Spleen (tissue), 7 donors: ENCODE measurements at regions not wholly inside any gene's neighbourhood (a gene's known extent, or its start where the extent isn't known, plus 50 kb on each side); places are given as distances from the start of the nearest gene placed in this dataset.

ENCODE experiments used
- POLR2A ChIP-seq, 3 donors: fragments of 450-650 bp; IDR thresholded peaks; one replicate each; pipeline ENCODE4 v1.5.1; 2017; ENCODE audit warnings: antibody characterized with exemption in 3 of 3, mild to moderate bottlenecking in 1 of 3
- TF ChIP-seq, protein P1 (sequence below), 11 experiments: fragments of 200-600 bp in 7 of 11; fragments of 450-650 bp in 4 of 11; sonication (generic) in 4 of 11; IDR thresholded peaks in 8 of 11; conservative IDR thresholded peaks in 3 of 11; 1 replicate in 7 of 11; 2 replicates in 4 of 11; pipeline versions ENCODE4 v1.4.0 to v1.8.0; 2016 to 2021; ENCODE audit warnings: antibody characterized with exemption in 11 of 11, inconsistent platforms in 4 of 11, mild to moderate bottlenecking in 1 of 11
- donor health status: DM: no; HTN: no; CAD: no; lungs with moderate emphysema.
- donor health status: DM: no; HTN: no; CAD: no.
- donor health status: DM: no; HTN: no; CAD: no.

DNA sequence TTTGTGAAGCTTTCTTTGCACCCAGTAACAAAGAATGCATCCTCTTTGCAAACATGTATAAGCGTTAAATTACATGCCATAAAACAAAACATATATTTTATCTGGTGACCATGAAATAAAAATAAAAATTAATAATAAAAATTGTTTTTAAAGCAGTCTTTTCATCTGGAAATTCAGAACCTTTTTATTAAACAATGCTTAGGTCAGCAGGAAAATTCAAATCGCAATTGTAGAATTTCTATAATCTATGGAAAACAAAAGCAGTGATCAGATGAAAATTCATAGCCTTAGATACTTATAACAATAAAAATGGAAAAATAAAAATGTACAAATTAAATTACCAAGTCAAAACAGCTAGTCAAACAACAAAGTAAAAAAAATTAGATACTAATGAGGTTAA lies 435.9 kb upstream of the CHAC2 start:
- TF ChIP-seq, protein P1, sequence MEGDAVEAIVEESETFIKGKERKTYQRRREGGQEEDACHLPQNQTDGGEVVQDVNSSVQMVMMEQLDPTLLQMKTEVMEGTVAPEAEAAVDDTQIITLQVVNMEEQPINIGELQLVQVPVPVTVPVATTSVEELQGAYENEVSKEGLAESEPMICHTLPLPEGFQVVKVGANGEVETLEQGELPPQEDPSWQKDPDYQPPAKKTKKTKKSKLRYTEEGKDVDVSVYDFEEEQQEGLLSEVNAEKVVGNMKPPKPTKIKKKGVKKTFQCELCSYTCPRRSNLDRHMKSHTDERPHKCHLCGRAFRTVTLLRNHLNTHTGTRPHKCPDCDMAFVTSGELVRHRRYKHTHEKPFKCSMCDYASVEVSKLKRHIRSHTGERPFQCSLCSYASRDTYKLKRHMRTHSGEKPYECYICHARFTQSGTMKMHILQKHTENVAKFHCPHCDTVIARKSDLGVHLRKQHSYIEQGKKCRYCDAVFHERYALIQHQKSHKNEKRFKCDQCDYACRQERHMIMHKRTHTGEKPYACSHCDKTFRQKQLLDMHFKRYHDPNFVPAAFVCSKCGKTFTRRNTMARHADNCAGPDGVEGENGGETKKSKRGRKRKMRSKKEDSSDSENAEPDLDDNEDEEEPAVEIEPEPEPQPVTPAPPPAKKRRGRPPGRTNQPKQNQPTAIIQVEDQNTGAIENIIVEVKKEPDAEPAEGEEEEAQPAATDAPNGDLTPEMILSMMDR (IDR thresholded peaks at IDR 0.05 in 8 of 11, conservative IDR thresholded peaks at IDR 0.05 in 3 of 11) = no peak
- TF ChIP-seq POLR2A (IDR thresholded peaks at IDR 0.05) = no peak
